Anterior cingulate cortex (tissue), 58 donors: ENCODE measurements at regions not wholly inside any gene's neighbourhood (a gene's known extent, or its start where the extent isn't known, plus 50 kb on each side); places are given as distances from the start of the nearest gene placed in this dataset.

Experiments
- DNase-seq, 58 donors: peaks; one replicate each; lab custom pipeline; 2025; lab: John Stamatoyannopoulos, UW

- no peak for DNase-seq
These were observed 108.4 kb upstream of the SLC35B3 start for GRCh38 chr6:8543714-8544113.

- DNase-seq: no peak
These were observed 104.1 kb upstream of the SLC35B3 start for GRCh38 chr6:8539453-8539852.

GRCh38 chr6:8536122-8536521, 100.8 kb upstream of the SLC35B3 start:
- DNase-seq: no peak

GRCh38 chr6:8535519-8535918, 100.2 kb upstream of the SLC35B3 start:
- DNase-seq: no peak

- DNase-seq: no peak
These were observed 95.6 kb upstream of the SLC35B3 start for GRCh38 chr6:8530785-8531435.

GRCh38 chr6:8529250-8529649, 93.9 kb upstream of the SLC35B3 start:
- no peak for DNase-seq

GRCh38 chr6:8527818-8528217, 92.5 kb upstream of the SLC35B3 start:
- DNase-seq: no peak

- DNase-seq: peak in 23 of 58 donors; percentile 1 to 62 (median 9)
These were observed 91.3 kb upstream of the SLC35B3 start for GRCh38 chr6:8526624-8527023.

GRCh38 chr6:8525370-8525769, 90.0 kb upstream of the SLC35B3 start:
- DNase-seq: no peak

GRCh38 chr6:8513174-8513573, 77.8 kb upstream of the SLC35B3 start:
- no peak for DNase-seq

- DNase-seq: no peak
These were observed 71.9 kb upstream of the SLC35B3 start for GRCh38 chr6:8507286-8507685.

GRCh38 chr6:8506126-8506525, 70.8 kb upstream of the SLC35B3 start:
- DNase-seq: no peak

- no peak for DNase-seq
These were observed 64.2 kb upstream of the SLC35B3 start for GRCh38 chr6:8499540-8499939.

GRCh38 chr6:8494730-8495129, 59.4 kb upstream of the SLC35B3 start:
- no peak for DNase-seq

GRCh38 chr6:8492536-8493133, 57.3 kb upstream of the SLC35B3 start:
- DNase-seq: no peak
